ENCODE measurements at regions not wholly inside any gene's neighbourhood (a gene's known extent, or its start where the extent isn't known, plus 50 kb on each side); places are given as distances from the start of the nearest gene placed in this dataset.

GRCh38 chr5:68352166-68352565 is 136.6 kb downstream of the PIK3R1 start:
- DNase-seq (ENCODE audit: low spot score): no peak

- no peak for DNase-seq (ENCODE audit: low spot score)
Observed at GRCh38 chr5:68353605-68354004, 138.0 kb downstream of the PIK3R1 start.

- no peak for DNase-seq (ENCODE audit: low spot score)
Observed at GRCh38 chr5:68354315-68354714, 138.8 kb downstream of the PIK3R1 start.

- no peak for DNase-seq (ENCODE audit: low spot score)
Observed at GRCh38 chr5:68356216-68356615, 140.7 kb downstream of the PIK3R1 start.

GRCh38 chr5:68356623-68357022 is 141.1 kb downstream of the PIK3R1 start:
- no peak for DNase-seq (ENCODE audit: low spot score)

- DNase-seq (ENCODE audit: low spot score): no peak
Observed at GRCh38 chr5:68359699-68360098, 144.1 kb downstream of the PIK3R1 start.

GRCh38 chr5:68362331-68362730 is 146.8 kb downstream of the PIK3R1 start:
- DNase-seq (ENCODE audit: low spot score): no peak

GRCh38 chr5:68365889-68366288 is 150.3 kb downstream of the PIK3R1 start:
- no peak for DNase-seq (ENCODE audit: low spot score)

- no peak for DNase-seq (ENCODE audit: low spot score)
Observed at GRCh38 chr5:68367287-68367686, 151.7 kb downstream of the PIK3R1 start.

GRCh38 chr5:68367717-68368116 is 152.2 kb downstream of the PIK3R1 start:
- DNase-seq (ENCODE audit: low spot score): no peak

GRCh38 chr5:68368311-68369022 is 152.9 kb downstream of the PIK3R1 start:
- no peak for DNase-seq (ENCODE audit: low spot score)

- peak; percentile 40 for DNase-seq (ENCODE audit: low spot score)
Observed at GRCh38 chr5:68369023-68369359, 153.4 kb downstream of the PIK3R1 start.

- peak; percentile 70 for DNase-seq (ENCODE audit: low spot score)
Observed at GRCh38 chr5:68369457-68370125, 154.0 kb downstream of the PIK3R1 start.

GRCh38 chr5:68370196-68370595 is 154.6 kb downstream of the PIK3R1 start:
- DNase-seq (ENCODE audit: low spot score): no peak

- DNase-seq (ENCODE audit: low spot score): no peak
Observed at GRCh38 chr5:68371607-68372006, 156.1 kb downstream of the PIK3R1 start.

- no peak for DNase-seq (ENCODE audit: low spot score)
Observed at GRCh38 chr5:68372161-68372560, 156.6 kb downstream of the PIK3R1 start.

- no peak for DNase-seq (ENCODE audit: low spot score)
Observed at GRCh38 chr5:68373050-68373449, 157.5 kb downstream of the PIK3R1 start.

GRCh38 chr5:68374796-68375518 is 159.4 kb downstream of the PIK3R1 start:
- DNase-seq (ENCODE audit: low spot score): no peak

GRCh38 chr5:68375540-68375939 is 160.0 kb downstream of the PIK3R1 start:
- DNase-seq (ENCODE audit: low spot score): no peak

GRCh38 chr5:68376935-68377334 is 161.4 kb downstream of the PIK3R1 start:
- DNase-seq (ENCODE audit: low spot score): no peak

- DNase-seq (ENCODE audit: low spot score): no peak
Observed at GRCh38 chr5:68377733-68378132, 162.2 kb downstream of the PIK3R1 start.

GRCh38 chr5:68378204-68378820 is 162.8 kb downstream of the PIK3R1 start:
- peak; percentile 35 for DNase-seq (ENCODE audit: low spot score)
